Embryonic facial prominence (tissue), 1 donor: ENCODE measurements at regions not wholly inside any gene's neighbourhood (a gene's known extent, or its start where the extent isn't known, plus 50 kb on each side); places are given as distances from the start of the nearest gene placed in this dataset.

Experiments
- DNase-seq: peaks from one replicate; pipeline ENCODE4 v3.0.0-alpha.2; 2016; ENCODE audit errors: extremely low spot score

DNA sequence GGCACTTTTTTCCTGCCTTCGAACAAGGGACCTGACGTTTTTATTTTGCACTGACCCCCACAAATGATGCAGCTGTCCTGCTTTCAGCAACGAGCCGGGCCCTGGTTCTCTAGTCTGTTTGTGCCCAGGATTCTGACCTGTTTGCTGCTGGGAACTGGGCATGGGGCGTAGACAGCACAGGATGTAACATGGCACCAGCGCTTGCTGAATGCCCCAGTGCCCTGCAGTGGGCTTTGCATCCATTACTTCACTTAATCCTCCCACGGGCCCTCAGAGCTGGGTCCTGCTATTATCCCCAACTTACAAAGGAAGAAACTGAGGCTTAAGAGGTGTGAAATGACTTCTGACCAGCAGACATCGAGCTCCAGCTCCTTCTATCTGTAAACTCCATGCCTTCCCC is 80.4 kb upstream of the PMEPA1 start:
- no peak for DNase-seq

DNA sequence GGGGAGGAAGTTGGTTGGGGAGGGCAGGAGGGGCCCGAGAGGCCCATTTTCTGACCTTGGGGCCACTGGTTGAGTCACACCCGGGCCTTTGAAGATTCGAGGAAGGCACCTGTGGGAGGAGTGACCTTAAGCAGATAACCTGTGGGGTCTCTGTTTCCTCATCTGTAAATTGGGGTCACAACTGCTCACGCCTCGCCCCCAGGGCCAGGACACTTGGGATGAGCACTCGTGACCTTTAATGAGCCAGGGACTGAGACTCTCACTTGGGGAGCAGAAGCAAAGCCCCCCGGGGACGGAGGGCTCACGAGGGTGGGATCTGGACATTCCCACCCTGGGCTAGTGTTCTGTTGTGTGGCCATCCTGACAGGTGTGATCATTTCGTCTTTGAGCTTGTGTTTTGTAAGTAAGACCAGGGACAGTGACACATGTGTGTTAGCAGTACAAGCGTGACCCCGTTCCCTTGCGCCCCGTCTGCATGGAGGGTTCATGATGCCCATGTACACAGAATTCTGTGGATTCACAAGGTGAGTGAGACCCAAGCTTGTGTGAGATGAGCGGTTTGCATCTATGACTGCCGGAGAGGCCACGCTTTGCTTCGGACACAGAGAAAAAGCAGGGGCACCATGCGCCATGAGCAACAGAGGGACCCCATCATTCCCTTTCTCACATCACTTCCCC is 79.3 kb upstream of the PMEPA1 start:
- DNase-seq, result no peak

GRCh38 chr20:57787990-57788781 is 78.4 kb upstream of the PMEPA1 start:
- no peak for DNase-seq

DNA sequence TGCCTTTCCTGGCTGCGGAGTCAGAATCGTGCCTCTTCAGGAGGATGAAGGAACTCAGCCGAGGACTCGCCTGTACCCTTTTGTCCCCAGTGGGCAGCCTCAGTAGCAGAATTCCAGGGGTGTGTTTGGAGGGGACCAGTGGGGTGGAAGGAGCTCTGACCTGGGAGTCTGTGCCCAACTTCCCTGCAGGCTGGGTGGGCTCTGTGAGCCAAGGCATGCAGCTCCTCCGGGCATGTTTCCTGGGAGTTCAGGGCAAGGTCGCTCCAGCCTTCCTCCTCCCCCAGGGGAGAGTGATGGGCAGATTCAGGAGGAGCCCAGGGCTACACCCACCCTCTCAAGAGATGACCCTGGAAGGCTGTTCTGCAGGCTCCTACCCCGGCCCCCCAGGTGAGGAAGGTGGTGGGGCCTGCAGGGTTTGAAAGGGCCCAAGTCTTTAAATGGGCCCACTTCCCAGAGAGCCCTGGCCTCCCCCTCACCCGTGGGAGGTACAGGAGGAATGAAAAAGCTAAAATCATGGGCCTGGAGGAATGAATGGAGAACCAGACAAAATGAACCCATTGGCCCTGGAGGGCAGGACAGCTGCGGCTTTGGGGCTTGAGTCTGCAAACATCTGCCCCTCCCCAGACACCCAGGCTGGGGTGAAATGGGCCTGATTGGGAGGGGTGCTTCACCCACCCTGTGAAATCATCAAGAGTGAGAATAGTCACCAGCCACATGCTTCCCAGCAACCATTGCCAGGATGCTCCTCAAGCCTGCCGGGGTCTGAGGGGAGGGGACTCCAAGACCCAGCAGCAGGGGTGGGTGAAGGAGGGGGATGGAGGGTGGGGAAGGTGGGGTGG is 77.6 kb upstream of the PMEPA1 start:
- no peak for DNase-seq

DNA sequence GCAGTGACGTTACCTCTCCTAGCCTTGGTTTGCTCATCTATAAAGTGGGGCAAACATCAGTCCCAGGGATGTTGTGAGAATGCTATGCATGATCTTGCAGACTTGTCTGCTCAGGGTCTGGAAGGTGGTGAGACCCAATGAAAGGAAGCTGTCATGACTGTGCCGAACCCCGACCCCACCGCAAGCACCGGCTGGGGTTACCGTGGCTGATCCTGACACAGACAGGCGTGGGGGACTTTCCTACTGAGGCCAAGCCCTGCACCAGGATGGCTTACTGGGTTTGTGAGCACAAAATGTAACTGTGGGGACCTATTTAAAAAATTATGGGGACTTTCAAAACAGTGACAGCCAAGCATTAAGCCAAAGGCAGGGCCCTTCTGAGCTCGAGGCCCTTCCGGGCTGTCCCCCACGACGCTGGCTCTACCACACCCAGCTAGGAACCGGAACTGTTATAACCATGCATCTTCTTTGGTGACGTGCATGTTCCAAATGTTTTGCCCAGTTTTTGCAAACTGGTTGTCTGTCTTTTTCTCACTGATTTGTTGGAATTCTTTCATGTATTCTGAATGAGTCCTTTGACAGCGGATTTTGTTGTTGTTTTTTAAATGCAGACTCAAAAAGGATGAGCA is 76.6 kb upstream of the PMEPA1 start:
- DNase-seq, result no peak

GRCh38 chr20:57785720-57786119 is 75.9 kb upstream of the PMEPA1 start:
- DNase-seq, result no peak

- no peak for DNase-seq
Measured at GRCh38 chr20:57785061-57785460, 75.2 kb upstream of the PMEPA1 start.

GRCh38 chr20:57783956-57784837 is 74.4 kb upstream of the PMEPA1 start:
- no peak for DNase-seq

DNA sequence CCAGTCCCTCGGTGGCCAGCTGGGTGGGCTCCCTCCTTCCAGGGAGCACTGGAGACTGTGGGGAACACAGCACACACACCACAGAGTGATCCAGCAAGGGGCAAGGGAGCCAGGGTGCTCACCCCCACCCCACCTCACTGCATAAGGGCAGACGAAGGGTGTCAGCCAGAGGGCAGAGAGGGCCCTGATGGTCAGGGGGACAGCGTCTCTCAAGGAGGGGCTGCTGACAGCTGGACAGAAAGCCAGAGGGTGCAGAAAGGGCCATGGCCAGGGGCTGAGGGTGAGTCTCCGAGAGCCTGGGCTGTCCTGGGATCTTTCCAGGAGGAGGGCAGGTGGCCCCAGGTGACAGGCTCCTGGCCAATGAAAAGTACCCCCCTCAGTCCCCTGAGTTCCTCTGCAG is 73.4 kb upstream of the PMEPA1 start:
- no peak for DNase-seq

DNA sequence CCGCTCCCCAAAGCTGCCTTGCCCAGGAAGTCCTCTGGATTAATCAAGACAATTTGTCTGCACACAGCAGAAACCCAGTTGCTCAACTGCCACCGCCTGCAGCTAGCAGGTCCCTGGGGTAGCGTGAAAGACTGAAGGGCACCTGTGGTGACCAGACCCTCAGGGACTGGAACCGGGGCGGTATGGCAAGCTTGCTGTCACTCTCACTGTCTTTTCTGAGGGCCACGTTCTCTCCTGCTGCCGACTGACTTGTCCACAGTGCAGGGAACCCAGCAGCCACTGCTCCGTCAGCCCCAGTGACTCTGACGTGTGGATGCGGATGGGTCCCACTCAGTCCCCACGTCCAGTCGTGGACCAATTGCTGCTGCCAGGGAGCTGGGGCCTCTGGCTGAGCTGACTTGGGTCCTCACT is 72.8 kb upstream of the PMEPA1 start:
- no peak for DNase-seq

GRCh38 chr20:57781901-57782300 is 72.1 kb upstream of the PMEPA1 start:
- DNase-seq, result no peak

DNA sequence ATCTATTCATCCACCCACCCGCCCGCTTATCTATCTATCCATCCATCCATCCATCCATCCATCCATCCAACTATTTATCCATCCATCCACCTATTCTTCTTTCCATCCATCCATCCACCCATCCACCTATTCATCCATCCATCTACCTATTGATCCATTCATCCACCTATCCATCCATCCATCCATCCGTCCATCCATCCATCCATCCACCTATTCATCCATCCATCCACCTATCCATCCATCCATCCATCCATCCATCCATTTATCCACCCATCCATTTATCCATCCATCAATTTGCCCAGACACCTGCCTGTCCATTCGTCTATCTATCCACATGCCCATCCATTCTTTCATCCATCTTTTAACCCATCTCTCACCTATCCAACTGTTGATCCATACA is 71.1 kb upstream of the PMEPA1 start:
- DNase-seq, result no peak

- DNase-seq, result no peak
Measured at GRCh38 chr20:57780398-57780797, 70.6 kb upstream of the PMEPA1 start.

- DNase-seq, result no peak
Measured at GRCh38 chr20:57779401-57780003, 69.7 kb upstream of the PMEPA1 start.

- no peak for DNase-seq
Measured at GRCh38 chr20:57777911-57778310, 68.1 kb upstream of the PMEPA1 start.

DNA sequence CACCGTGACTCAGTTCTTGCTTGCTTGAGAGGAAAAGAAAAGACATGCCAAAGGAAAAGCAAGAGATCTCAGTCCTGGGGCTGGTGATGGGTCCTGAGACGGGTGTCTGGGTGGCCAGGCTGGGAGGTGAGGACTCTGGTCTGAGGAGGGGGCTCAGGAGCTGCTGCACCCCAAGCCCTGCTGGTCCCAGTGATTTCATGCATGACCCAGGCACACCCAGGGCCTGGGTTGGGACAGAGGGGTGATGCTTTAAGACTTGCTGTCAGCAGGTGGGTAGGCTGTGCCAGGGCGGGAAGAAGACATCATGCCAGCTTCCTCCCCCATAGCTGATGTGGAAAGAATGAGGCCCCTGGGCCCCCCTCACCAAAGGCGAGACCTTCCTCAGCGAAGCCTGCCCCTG is 65.1 kb upstream of the PMEPA1 start:
- no peak for DNase-seq

- DNase-seq, result no peak
Measured at GRCh38 chr20:57774111-57774880, 64.5 kb upstream of the PMEPA1 start.

DNA sequence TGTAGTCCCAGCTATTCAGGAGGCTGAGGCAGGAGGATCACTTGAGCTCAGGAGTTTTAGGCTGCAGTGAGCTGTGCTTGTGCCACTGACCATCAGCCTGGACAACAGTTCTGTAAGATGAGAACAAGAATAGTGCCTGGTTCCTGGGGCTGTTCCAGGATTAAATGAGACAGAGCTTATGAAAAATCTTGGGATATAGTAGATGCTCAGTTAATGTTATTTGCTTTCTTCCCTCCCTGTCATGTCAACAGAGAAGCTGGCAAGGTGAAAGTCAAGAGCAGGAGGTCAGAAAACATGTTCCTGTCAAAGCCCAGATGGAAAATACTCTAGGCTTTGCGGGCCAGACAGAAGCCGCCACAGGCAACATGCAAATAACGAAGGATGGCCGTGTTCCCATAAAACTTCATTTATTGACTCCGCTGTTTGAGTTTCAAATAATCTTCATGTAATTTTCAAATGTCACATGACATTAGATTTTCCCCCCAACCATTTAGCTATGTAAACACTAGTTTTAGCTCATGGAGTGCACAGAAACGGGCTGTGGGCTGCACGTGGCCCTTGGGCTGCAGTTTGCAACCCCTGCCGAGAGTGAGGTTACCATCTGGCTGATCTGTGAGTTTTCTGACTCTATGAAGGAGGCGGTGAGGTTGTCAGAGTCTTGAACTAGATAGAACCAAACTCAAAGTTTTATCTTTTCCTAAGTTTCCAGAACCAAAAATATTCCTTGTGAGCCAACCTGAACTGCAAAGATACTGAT is 63.4 kb upstream of the PMEPA1 start:
- no peak for DNase-seq

GRCh38 chr20:57772349-57772964 is 62.6 kb upstream of the PMEPA1 start:
- DNase-seq, result no peak
